ENCODE measurements at regions not wholly inside any gene's neighbourhood (a gene's known extent, or its start where the extent isn't known, plus 50 kb on each side); places are given as distances from the start of the nearest gene placed in this dataset.

GRCh38 chr12:88693837-88694445 lies 113.7 kb upstream of the KITLG start:
- FAIRE-seq (no peak), DNase-seq (ENCODE audit: low read depth in 1 of 2, low spot score in 1 of 2) (no peak), ATAC-seq (no peak)
- ChIA-PET CTCF (interaction anchor here (0.6 kb wide), 1 partner anchor 51 kb away, joined by 3 read pairs; no protein-coding TSS in a partner anchor), POLR2A (no interaction called here)
- TF ChIP-seq CBX8 (IDR thresholded peaks at IDR 0.05) = no peak
- TF ChIP-seq CTCF (IDR thresholded peaks at IDR 0.05) = no peak
- no peak for TF ChIP-seq BCL3 (IDR thresholded peaks at IDR 0.05)
- TF ChIP-seq HOXA7 (CRISPR knock-in tag; IDR thresholded peaks at IDR 0.05) = no peak
- no peak for TF ChIP-seq RFX5 (IDR thresholded peaks at IDR 0.05)
- no peak for TF ChIP-seq JUN (IDR thresholded peaks at IDR 0.05)
- no peak for TF ChIP-seq PHF8 (IDR thresholded peaks at IDR 0.05; ENCODE audit: borderline replicate concordance, low read depth)
- TF ChIP-seq BHLHE40 (IDR thresholded peaks at IDR 0.05; ENCODE audit: low read depth, low read length) = no peak
- TF ChIP-seq E2F6 (IDR thresholded peaks at IDR 0.05; ENCODE audit: borderline replicate concordance, low read depth) = no peak
- no peak for TF ChIP-seq SMC3 (IDR thresholded peaks at IDR 0.05)
- TF ChIP-seq EHF (CRISPR knock-in tag; IDR thresholded peaks at IDR 0.05) = no peak
- TF ChIP-seq TFCP2L1 (CRISPR knock-in tag; IDR thresholded peaks at IDR 0.05) = no peak
- TF ChIP-seq KDM1A (IDR thresholded peaks at IDR 0.05; ENCODE audit: low read depth) = no peak
- TF ChIP-seq FOSB (CRISPR knock-in tag; IDR thresholded peaks at IDR 0.05) = no peak
- TF ChIP-seq HES2 (IDR thresholded peaks at IDR 0.05) = no peak
- no peak for TF ChIP-seq NPAS2 (CRISPR knock-in tag; IDR thresholded peaks at IDR 0.05; ENCODE audit: borderline replicate concordance)
- TF ChIP-seq GATA3 (IDR thresholded peaks at IDR 0.05; ENCODE audit: borderline replicate concordance) = no peak
- Histone ChIP-seq H3K9me3 (no peaks in the 10 kb centered on the region), H3K4me2 (no peak overlapping the region), H3K4me3 (no peak overlapping the region), H3K4me1 (no peaks in the 10 kb centered on the region), H3K27ac (no peak overlapping the region)
- WGBS (ENCODE audit: missing lambda C conversion rate) = 14% methylated on average over 1 of the region's 1 CpG

GRCh38 chr12:88691811-88692210 lies 111.5 kb upstream of the KITLG start:
- FAIRE-seq = no peak
- H3K4me1 ChIP-seq = no peaks in the 10 kb centered on the region
- H3K4me2 ChIP-seq = no peak overlapping the region
- no peak overlapping the region for H3K4me3 ChIP-seq
- TF ChIP-seq TFCP2L1 (CRISPR knock-in tag; IDR thresholded peaks at IDR 0.05) (no peak), SMC3 (IDR thresholded peaks at IDR 0.05) (no peak), FOSL2 (IDR thresholded peaks at IDR 0.05) (no peak), FOSL2 (CRISPR knock-in tag; IDR thresholded peaks at IDR 0.05) (peak; percentile 56; the same call in 1 of the 2 replicates), CEBPB (IDR thresholded peaks at IDR 0.05) (no peak)
- DNase-seq (ENCODE audit: low read depth in 1 of 2, low spot score in 1 of 2) = no peak
- no peak overlapping the region for H3K27ac ChIP-seq
- POLR2A ChIA-PET = no interaction called here
- CTCF ChIA-PET = interaction anchor here (1.2 kb wide), 1 partner anchor 14 kb away, joined by 3 read pairs; no protein-coding TSS in a partner anchor
- peaks cover under 1% of the 10 kb centered on the region; the same call in 1 of the 3 replicates for H3K9me3 ChIP-seq
- no peak for ATAC-seq

GRCh38 chr12:88684610-88685009 lies 104.3 kb upstream of the KITLG start:
- H3K4me3 ChIP-seq = no peak overlapping the region
- CTCF ChIA-PET = no interaction called here
- H3K27ac ChIP-seq = no peak overlapping the region
- no peak for DNase-seq (ENCODE audit: low read depth in 1 of 2, low spot score in 1 of 2)
- peaks cover 5% of the 10 kb centered on the region; the same call in 1 of the 3 replicates for H3K9me3 ChIP-seq
- TF ChIP-seq HES2 (IDR thresholded peaks at IDR 0.05) = no peak
- no peak for TF ChIP-seq REST (IDR thresholded peaks at IDR 0.05)
- no peak for TF ChIP-seq CBX2 (IDR thresholded peaks at IDR 0.05; ENCODE audit: borderline replicate concordance, low read depth)
- no peak for FAIRE-seq
- WGBS (ENCODE audit: missing lambda C conversion rate) = 64% methylated on average over 2 of the region's 2 CpGs
- no peak for ATAC-seq
- POLR2A ChIA-PET = no interaction called here
- H3K4me1 ChIP-seq = no peaks in the 10 kb centered on the region
- H3K4me2 ChIP-seq = no peak overlapping the region
